ENCODE measurements at regions not wholly inside any gene's neighbourhood (a gene's known extent, or its start where the extent isn't known, plus 50 kb on each side); places are given as distances from the start of the nearest gene placed in this dataset.
"Not testable (repeated sequence)": the region's sequence is repeated elsewhere in the genome, so short reads cannot be mapped to it uniquely, and the experiment has no call there.

DNA sequence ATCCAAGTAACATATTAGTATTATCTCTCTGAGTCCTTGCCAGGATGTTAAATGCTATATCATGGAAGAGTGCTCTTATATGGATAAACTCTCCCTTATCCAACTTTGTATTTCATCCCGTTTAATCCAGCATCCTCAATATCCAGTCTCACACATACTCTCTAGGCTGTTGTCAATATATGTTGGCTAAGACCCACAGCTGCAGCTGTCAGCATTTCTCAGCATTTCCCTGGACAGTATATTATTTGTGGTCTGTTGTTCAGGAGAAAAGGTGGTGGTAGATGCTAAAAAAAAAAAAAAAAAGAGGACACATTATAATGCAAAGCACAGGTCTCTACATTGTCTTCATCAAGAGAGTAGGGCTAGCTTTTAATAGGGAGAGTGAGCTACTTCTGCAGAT, 1368.0 kb upstream of the ZEB2 start:
- no peak for ATAC-seq (ENCODE audit: poor library complexity)
- H3K27me3 Mint-ChIP-seq: no peaks in the 10 kb centered on the region
- no peak for DNase-seq
- no peak overlapping the region for H3K4me3 Mint-ChIP-seq
- Histone ChIP-seq H3K36me3 (ENCODE audit: insufficient read depth, low read length) (no peaks in the 10 kb centered on the region), H3K4me1 (ENCODE audit: insufficient read depth, low read length) (no peaks in the 10 kb centered on the region), H3K4me3 (ENCODE audit: low read length) (no peak overlapping the region), H3K27ac (ENCODE audit: low read depth in 1 of 2, low read length in 2 of 2) (no peak overlapping the region), H3K9me3 (ENCODE audit: control insufficient read depth in 1 of 2, insufficient read depth in 1 of 2, low read length in 2 of 2) (no peaks in the 10 kb centered on the region), H3K27me3 (ENCODE audit: control insufficient read depth in 1 of 2, insufficient read depth in 2 of 2, low read length in 2 of 2) (no peaks in the 10 kb centered on the region)
- POLR2A ChIA-PET: no interaction called here
- peaks cover 3% of the 10 kb centered on the region for H3K9me3 Mint-ChIP-seq
- H3K27ac Mint-ChIP-seq: no peak overlapping the region
- intact Hi-C loops (cut with DNase I, micrococcal nuclease): no loop called here
- CTCF ChIA-PET: no interaction called here
- TF ChIP-seq, protein P1, sequence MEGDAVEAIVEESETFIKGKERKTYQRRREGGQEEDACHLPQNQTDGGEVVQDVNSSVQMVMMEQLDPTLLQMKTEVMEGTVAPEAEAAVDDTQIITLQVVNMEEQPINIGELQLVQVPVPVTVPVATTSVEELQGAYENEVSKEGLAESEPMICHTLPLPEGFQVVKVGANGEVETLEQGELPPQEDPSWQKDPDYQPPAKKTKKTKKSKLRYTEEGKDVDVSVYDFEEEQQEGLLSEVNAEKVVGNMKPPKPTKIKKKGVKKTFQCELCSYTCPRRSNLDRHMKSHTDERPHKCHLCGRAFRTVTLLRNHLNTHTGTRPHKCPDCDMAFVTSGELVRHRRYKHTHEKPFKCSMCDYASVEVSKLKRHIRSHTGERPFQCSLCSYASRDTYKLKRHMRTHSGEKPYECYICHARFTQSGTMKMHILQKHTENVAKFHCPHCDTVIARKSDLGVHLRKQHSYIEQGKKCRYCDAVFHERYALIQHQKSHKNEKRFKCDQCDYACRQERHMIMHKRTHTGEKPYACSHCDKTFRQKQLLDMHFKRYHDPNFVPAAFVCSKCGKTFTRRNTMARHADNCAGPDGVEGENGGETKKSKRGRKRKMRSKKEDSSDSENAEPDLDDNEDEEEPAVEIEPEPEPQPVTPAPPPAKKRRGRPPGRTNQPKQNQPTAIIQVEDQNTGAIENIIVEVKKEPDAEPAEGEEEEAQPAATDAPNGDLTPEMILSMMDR (IDR thresholded peaks at IDR 0.05): no peak
- no peaks in the 10 kb centered on the region for H3K4me1 Mint-ChIP-seq (ENCODE audit: low read depth)
- no peaks in the 10 kb centered on the region for H3K36me3 Mint-ChIP-seq (ENCODE audit: low read depth)

GRCh38 chr2:145880997-145881396, 1361.1 kb upstream of the ZEB2 start:
- H3K27ac Mint-ChIP-seq; DNase-seq; H3K9me3 ChIP-seq (ENCODE audit: control insufficient read depth in 1 of 2, insufficient read depth in 1 of 2, low read length in 2 of 2); H3K9me3 Mint-ChIP-seq; H3K27me3 ChIP-seq (ENCODE audit: control insufficient read depth in 1 of 2, insufficient read depth in 2 of 2, low read length in 2 of 2); H3K4me1 Mint-ChIP-seq (ENCODE audit: low read depth); H3K36me3 Mint-ChIP-seq (ENCODE audit: low read depth); H3K27ac ChIP-seq (ENCODE audit: low read depth in 1 of 2, low read length in 2 of 2); intact Hi-C loops (cut with DNase I, micrococcal nuclease); CTCF ChIA-PET; H3K4me3 Mint-ChIP-seq; H3K4me3 ChIP-seq (ENCODE audit: low read length); H3K4me1 ChIP-seq (ENCODE audit: insufficient read depth, low read length); H3K36me3 ChIP-seq (ENCODE audit: insufficient read depth, low read length); ATAC-seq (ENCODE audit: poor library complexity); H3K27me3 Mint-ChIP-seq; POLR2A ChIA-PET: not testable (repeated sequence)

DNA sequence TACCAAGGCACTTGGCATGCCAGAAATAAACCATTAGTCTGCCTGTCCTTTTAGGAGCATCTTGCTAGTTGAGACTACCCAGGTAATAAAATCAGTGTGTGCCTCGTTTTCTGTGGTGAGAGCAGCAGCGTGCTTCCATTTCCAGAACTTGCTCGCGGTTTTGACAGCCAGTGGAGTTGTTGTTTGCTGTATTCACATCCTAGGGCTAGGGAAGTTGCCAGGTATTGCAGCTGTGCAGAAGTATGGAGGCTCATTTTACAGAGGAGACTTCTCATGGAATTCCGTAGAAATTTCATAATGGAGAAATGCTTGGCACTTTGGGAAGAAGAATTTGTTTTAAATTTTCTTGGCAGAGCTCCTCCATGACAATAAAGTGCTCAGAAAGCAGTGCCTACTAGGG, 1355.1 kb upstream of the ZEB2 start:
- Histone ChIP-seq H3K9me3 (ENCODE audit: control insufficient read depth in 1 of 2, insufficient read depth in 1 of 2, low read length in 2 of 2) (no peaks in the 10 kb centered on the region), H3K27me3 (ENCODE audit: control insufficient read depth in 1 of 2, insufficient read depth in 2 of 2, low read length in 2 of 2) (no peaks in the 10 kb centered on the region), H3K27ac (ENCODE audit: low read depth in 1 of 2, low read length in 2 of 2) (no peak overlapping the region), H3K4me1 (ENCODE audit: insufficient read depth, low read length) (no peaks in the 10 kb centered on the region), H3K4me3 (ENCODE audit: low read length) (no peak overlapping the region), H3K36me3 (ENCODE audit: insufficient read depth, low read length) (no peaks in the 10 kb centered on the region)
- intact Hi-C loops (cut with DNase I, micrococcal nuclease): no loop called here
- H3K4me1 Mint-ChIP-seq (ENCODE audit: low read depth): no peaks in the 10 kb centered on the region
- no peaks in the 10 kb centered on the region for H3K27me3 Mint-ChIP-seq
- H3K27ac Mint-ChIP-seq: no peak overlapping the region
- DNase-seq (no peak), ATAC-seq (ENCODE audit: poor library complexity) (no peak)
- H3K4me3 Mint-ChIP-seq: no peak overlapping the region
- H3K9me3 Mint-ChIP-seq: no peaks in the 10 kb centered on the region
- ChIA-PET CTCF (no interaction called here), POLR2A (no interaction called here)
- TF ChIP-seq, protein P1 (IDR thresholded peaks at IDR 0.05): no peak
- no peaks in the 10 kb centered on the region for H3K36me3 Mint-ChIP-seq (ENCODE audit: low read depth)

DNA sequence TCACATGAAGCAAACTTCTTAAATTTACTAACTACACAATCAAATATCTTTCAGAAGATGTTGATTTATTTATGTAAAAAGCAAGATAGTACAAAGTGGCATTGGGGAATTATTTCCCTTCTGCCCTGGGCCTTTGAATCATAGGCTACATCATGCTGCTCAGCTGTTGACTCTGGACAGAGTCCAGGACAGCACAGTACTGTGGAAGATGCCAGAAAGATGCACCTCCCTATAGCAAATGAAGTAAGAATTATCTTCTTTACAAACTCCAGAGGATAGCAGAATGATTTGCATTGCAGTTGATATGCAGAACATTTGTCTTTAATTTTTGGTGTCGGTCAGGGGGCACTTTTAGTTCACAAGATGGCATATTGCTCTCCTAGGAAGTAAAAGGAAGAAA, 1354.5 kb upstream of the ZEB2 start:
- ChIA-PET CTCF (no interaction called here), POLR2A (no interaction called here)

More for the DNA sequence above, 1354.5 kb upstream of the ZEB2 start:
- Histone ChIP-seq H3K4me3 (ENCODE audit: low read length) (no peak overlapping the region), H3K4me1 (ENCODE audit: insufficient read depth, low read length) (no peaks in the 10 kb centered on the region), H3K27me3 (ENCODE audit: control insufficient read depth in 1 of 2, insufficient read depth in 2 of 2, low read length in 2 of 2) (no peaks in the 10 kb centered on the region), H3K9me3 (ENCODE audit: control insufficient read depth in 1 of 2, insufficient read depth in 1 of 2, low read length in 2 of 2) (no peaks in the 10 kb centered on the region), H3K27ac (ENCODE audit: low read depth in 1 of 2, low read length in 2 of 2) (no peak overlapping the region), H3K36me3 (ENCODE audit: insufficient read depth, low read length) (no peaks in the 10 kb centered on the region)
- ATAC-seq (ENCODE audit: poor library complexity) (no peak), DNase-seq (no peak)
- no peaks in the 10 kb centered on the region for H3K4me1 Mint-ChIP-seq (ENCODE audit: low read depth)
- no peak overlapping the region for H3K27ac Mint-ChIP-seq
- TF ChIP-seq, protein P1 (IDR thresholded peaks at IDR 0.05): no peak
- H3K36me3 Mint-ChIP-seq (ENCODE audit: low read depth): no peaks in the 10 kb centered on the region
- H3K27me3 Mint-ChIP-seq: no peaks in the 10 kb centered on the region
- H3K4me3 Mint-ChIP-seq: no peak overlapping the region
- H3K9me3 Mint-ChIP-seq: no peaks in the 10 kb centered on the region
- intact Hi-C loops (cut with DNase I, micrococcal nuclease): no loop called here
